OCI-LY1 (cell line): ENCODE measurements at regions not wholly inside any gene's neighbourhood (a gene's known extent, or its start where the extent isn't known, plus 50 kb on each side); places are given as distances from the start of the nearest gene placed in this dataset.

Source experiments
- CTCF ChIP-seq: fragments of 200-600 bp; sonication (generic), shearing (Covaris generic); IDR thresholded peaks from 2 replicates; pipeline ENCODE4 v1.5.1; 2017; ENCODE audit warnings: mild to moderate bottlenecking, antibody characterized with exemption, low read length, moderate library complexity, mixed read lengths
- EZH2 ChIP-seq: fragments of 200-600 bp; sonication (generic), shearing (Covaris generic); IDR thresholded peaks from 2 replicates; pipeline ENCODE4 v1.8.0; 2017; ENCODE audit warnings: borderline replicate concordance, mixed run types, mild to moderate bottlenecking, antibody characterized with exemption, low read length, moderate library complexity, mixed read lengths

GRCh38 chr4:179927473-179927872 lies 2315.7 kb upstream of the TENM3 start:
- no peak for TF ChIP-seq CTCF
- TF ChIP-seq EZH2, result no peak
